Naive thymus-derived CD8-positive, alpha-beta T cell (primary cell): ENCODE measurements at regions not wholly inside any gene's neighbourhood (a gene's known extent, or its start where the extent isn't known, plus 50 kb on each side); places are given as distances from the start of the nearest gene placed in this dataset.

Source experiments
- ATAC-seq, 2 donors: fragments of 150-1000 bp; cut with Tn5 transposase in 1 of 2; sonication (Bioruptor Pico), chemical (Tn5 transposase) in 1 of 2; 1 replicate in 1 of 2; 2 replicates in 1 of 2; pipeline ENCODE4 v1.10.0; 2021; ENCODE audit warnings: mild to moderate bottlenecking in 2 of 2, moderate library complexity in 2 of 2
- POLR2A ChIA-PET: fragments of 350-600 bp; sonication (Branson Sonifier 250); formaldehyde crosslinking; loops from one replicate; lab custom pipeline; 2021; ENCODE audit warnings: antibody characterized with exemption; lab: Charles Lee
- DNase-seq, 10 donors: peaks; one replicate each; pipeline versions ENCODE4 v3.0.0 to v3.0.0-alpha.2; 2020 to 2022
- H3K27ac Mint-ChIP-seq, 10 donors: one replicate each; pipeline ENCODE4 v1.8.0; 2020 to 2022; ENCODE audit warnings: mild to moderate bottlenecking in 10 of 10, mixed read lengths in 10 of 10, moderate library complexity in 4 of 10, inconsistent platforms in 1 of 10
- H3K27me3 Mint-ChIP-seq, 5 donors: one replicate each; pipeline ENCODE4 v1.8.0; 2021 to 2022; ENCODE audit warnings: mixed read lengths in 5 of 5
- H3K36me3 Mint-ChIP-seq, 3 donors: one replicate each; pipeline ENCODE4 v1.8.0; 2020 to 2022; ENCODE audit warnings: mixed read lengths in 3 of 3, mild to moderate bottlenecking in 2 of 3, inconsistent platforms in 1 of 3
- H3K4me1 Mint-ChIP-seq, 4 donors: one replicate each; pipeline ENCODE4 v1.8.0; 2021 to 2022; ENCODE audit warnings: mixed read lengths in 4 of 4
- H3K4me3 Mint-ChIP-seq, 10 donors: one replicate each; pipeline ENCODE4 v1.8.0; 2020 to 2022; ENCODE audit warnings: mild to moderate bottlenecking in 10 of 10, mixed read lengths in 10 of 10, moderate library complexity in 6 of 10, inconsistent platforms in 1 of 10
- H3K9me3 Mint-ChIP-seq, 9 donors: one replicate each; pipeline ENCODE4 v1.8.0; 2020 to 2022; ENCODE audit warnings: mixed read lengths in 9 of 9, mild to moderate bottlenecking in 3 of 9, inconsistent platforms in 1 of 9, moderate library complexity in 1 of 9

- Mint-ChIP-seq H3K4me3 (no peak overlapping the region), H3K36me3 (no peaks in the 10 kb centered on the region), H3K9me3 (peaks cover 0 to 3% (median 0%) of the 10 kb centered on the region in 9 donors), H3K4me1 (no peaks in the 10 kb centered on the region), H3K27me3 (peaks cover 7 to 29% (median 13%) of the 10 kb centered on the region in 5 donors), H3K27ac (no peak overlapping the region)
- POLR2A ChIA-PET: no interaction called here
- DNase-seq (no peak), ATAC-seq (no peak)
Observed at GRCh38 chr1:90650401-90650800, 66.7 kb downstream of the BARHL2 start.

GRCh38 chr1:90640325-90640724 is 76.8 kb downstream of the BARHL2 start:
- POLR2A ChIA-PET: no interaction called here
- DNase-seq (no peak), ATAC-seq (no peak)
- Mint-ChIP-seq H3K4me3 (no peak overlapping the region), H3K36me3 (no peaks in the 10 kb centered on the region), H3K27ac (no peak overlapping the region), H3K27me3 (peaks cover 12 to 52% (median 22%) of the 10 kb centered on the region in 5 donors), H3K9me3 (peaks cover 0 to 4% (median 0%) of the 10 kb centered on the region in 9 donors), H3K4me1 (peaks cover 0 to 3% (median 0%) of the 10 kb centered on the region in 4 donors)

- ATAC-seq (no peak), DNase-seq (no peak)
- POLR2A ChIA-PET: no interaction called here
- H3K27ac Mint-ChIP-seq: no peak overlapping the region
- H3K36me3 Mint-ChIP-seq: no peaks in the 10 kb centered on the region
- no peak overlapping the region for H3K4me3 Mint-ChIP-seq
- peaks cover 0 to 2% (median 0%) of the 10 kb centered on the region in 9 donors for H3K9me3 Mint-ChIP-seq
- no peaks in the 10 kb centered on the region for H3K4me1 Mint-ChIP-seq
- H3K27me3 Mint-ChIP-seq: peaks cover 5 to 24% (median 9%) of the 10 kb centered on the region in 5 donors
Observed at GRCh38 chr1:90622666-90623065, 94.4 kb downstream of the BARHL2 start.

GRCh38 chr1:90621986-90622385 is 95.1 kb downstream of the BARHL2 start:
- ATAC-seq (no peak), DNase-seq (no peak)
- no peak overlapping the region for H3K4me3 Mint-ChIP-seq
- peaks cover 5 to 20% (median 9%) of the 10 kb centered on the region in 5 donors for H3K27me3 Mint-ChIP-seq
- no peaks in the 10 kb centered on the region for H3K36me3 Mint-ChIP-seq
- POLR2A ChIA-PET: no interaction called here
- H3K4me1 Mint-ChIP-seq: no peaks in the 10 kb centered on the region
- H3K9me3 Mint-ChIP-seq: peaks cover 0 to 2% (median 0%) of the 10 kb centered on the region in 9 donors
- H3K27ac Mint-ChIP-seq: no peak overlapping the region

GRCh38 chr1:90616395-90616794 is 100.7 kb downstream of the BARHL2 start:
- DNase-seq (no peak), ATAC-seq (no peak)
- POLR2A ChIA-PET: no interaction called here
- H3K36me3 Mint-ChIP-seq: no peaks in the 10 kb centered on the region
- H3K27me3 Mint-ChIP-seq: peaks cover 4 to 15% (median 8%) of the 10 kb centered on the region in 5 donors
- H3K9me3 Mint-ChIP-seq: peaks cover 0 to 2% (median 0%) of the 10 kb centered on the region in 9 donors
- no peak overlapping the region for H3K27ac Mint-ChIP-seq
- H3K4me3 Mint-ChIP-seq: no peak overlapping the region
- no peaks in the 10 kb centered on the region for H3K4me1 Mint-ChIP-seq

- Mint-ChIP-seq H3K27me3 (peaks cover 3 to 13% (median 5%) of the 10 kb centered on the region in 5 donors), H3K4me3 (no peak overlapping the region), H3K27ac (no peak overlapping the region), H3K36me3 (no peaks in the 10 kb centered on the region), H3K9me3 (peaks cover 0 to 1% (median 0%) of the 10 kb centered on the region in 9 donors), H3K4me1 (no peaks in the 10 kb centered on the region)
- POLR2A ChIA-PET: no interaction called here
- no peak for DNase-seq
- no peak for ATAC-seq
Observed at GRCh38 chr1:90614872-90615271, 102.2 kb downstream of the BARHL2 start.

GRCh38 chr1:90613371-90613770 is 103.7 kb downstream of the BARHL2 start:
- Mint-ChIP-seq H3K27ac (no peak overlapping the region), H3K36me3 (no peaks in the 10 kb centered on the region), H3K4me1 (no peaks in the 10 kb centered on the region), H3K4me3 (no peak overlapping the region), H3K9me3 (no peaks in the 10 kb centered on the region), H3K27me3 (peaks cover 0 to 10% (median 8%) of the 10 kb centered on the region in 5 donors)
- POLR2A ChIA-PET: no interaction called here
- no peak for ATAC-seq
- DNase-seq: no peak

GRCh38 chr1:90612033-90612432 is 105.1 kb downstream of the BARHL2 start:
- Mint-ChIP-seq H3K4me3 (no peak overlapping the region), H3K27ac (no peak overlapping the region), H3K9me3 (no peaks in the 10 kb centered on the region), H3K36me3 (no peaks in the 10 kb centered on the region), H3K4me1 (no peaks in the 10 kb centered on the region), H3K27me3 (peaks cover 2 to 13% (median 9%) of the 10 kb centered on the region in 5 donors)
- DNase-seq (no peak), ATAC-seq (no peak)
- POLR2A ChIA-PET: no interaction called here

GRCh38 chr1:90607736-90608135 is 109.4 kb downstream of the BARHL2 start:
- H3K27ac Mint-ChIP-seq: no peak overlapping the region
- POLR2A ChIA-PET: no interaction called here
- H3K27me3 Mint-ChIP-seq: peaks cover 3 to 15% (median 9%) of the 10 kb centered on the region in 5 donors
- no peaks in the 10 kb centered on the region for H3K36me3 Mint-ChIP-seq
- DNase-seq (no peak), ATAC-seq (no peak)
- no peaks in the 10 kb centered on the region for H3K9me3 Mint-ChIP-seq
- H3K4me3 Mint-ChIP-seq: no peak overlapping the region
- no peaks in the 10 kb centered on the region for H3K4me1 Mint-ChIP-seq

- no peak overlapping the region for H3K27ac Mint-ChIP-seq
- DNase-seq (no peak), ATAC-seq (no peak)
- peaks cover 0 to 8% (median 2%) of the 10 kb centered on the region in 9 donors for H3K9me3 Mint-ChIP-seq
- H3K27me3 Mint-ChIP-seq: peaks cover 7 to 16% (median 10%) of the 10 kb centered on the region in 5 donors
- peaks cover 0 to 2% (median under 1%) of the 10 kb centered on the region in 3 donors for H3K36me3 Mint-ChIP-seq
- H3K4me1 Mint-ChIP-seq: no peaks in the 10 kb centered on the region
- POLR2A ChIA-PET: no interaction called here
- H3K4me3 Mint-ChIP-seq: no peak overlapping the region
Observed at GRCh38 chr1:90605070-90605469, 112.0 kb downstream of the BARHL2 start.

- peaks cover 0 to 28% (median 0%) of the 10 kb centered on the region in 3 donors for H3K36me3 Mint-ChIP-seq
- H3K27ac Mint-ChIP-seq: no peak overlapping the region
- POLR2A ChIA-PET: no interaction called here
- DNase-seq (no peak), ATAC-seq (no peak)
- H3K27me3 Mint-ChIP-seq: peaks cover 9 to 42% (median 19%) of the 10 kb centered on the region in 5 donors
- no peaks in the 10 kb centered on the region for H3K4me1 Mint-ChIP-seq
- no peak overlapping the region for H3K4me3 Mint-ChIP-seq
- peaks cover 2 to 65% (median 24%) of the 10 kb centered on the region in 9 donors for H3K9me3 Mint-ChIP-seq
Observed at GRCh38 chr1:90593312-90593711, 123.8 kb downstream of the BARHL2 start.

- H3K36me3 Mint-ChIP-seq: peaks cover 0 to 28% (median 0%) of the 10 kb centered on the region in 3 donors
- H3K27ac Mint-ChIP-seq: no peak overlapping the region
- ATAC-seq: no peak
- peaks cover 16 to 48% (median 24%) of the 10 kb centered on the region in 5 donors for H3K27me3 Mint-ChIP-seq
- no peak overlapping the region for H3K4me3 Mint-ChIP-seq
- no peaks in the 10 kb centered on the region for H3K4me1 Mint-ChIP-seq
- POLR2A ChIA-PET: no interaction called here
- H3K9me3 Mint-ChIP-seq: peaks cover 1 to 56% (median 16%) of the 10 kb centered on the region in 9 donors
- DNase-seq: no peak
Observed at GRCh38 chr1:90591970-90592356, 125.1 kb downstream of the BARHL2 start.

GRCh38 chr1:90591355-90591969 is 125.6 kb downstream of the BARHL2 start:
- peaks cover 0 to 29% (median 0%) of the 10 kb centered on the region in 3 donors for H3K36me3 Mint-ChIP-seq
- no peak overlapping the region for H3K4me3 Mint-ChIP-seq
- H3K9me3 Mint-ChIP-seq: peaks cover 1 to 51% (median 15%) of the 10 kb centered on the region in 9 donors
- H3K4me1 Mint-ChIP-seq: no peaks in the 10 kb centered on the region
- DNase-seq (no peak), ATAC-seq (no peak)
- POLR2A ChIA-PET: interaction anchor here (0.5 kb wide), 1 partner anchor 347 kb away, joined by 3 read pairs; no protein-coding TSS in a partner anchor
- peak overlapping the region in 1 of 10 donors; percentile 28 for H3K27ac Mint-ChIP-seq
- H3K27me3 Mint-ChIP-seq: peaks cover 17 to 52% (median 24%) of the 10 kb centered on the region in 5 donors
